OCI-LY1 (cell line): ENCODE measurements at regions not wholly inside any gene's neighbourhood (a gene's known extent, or its start where the extent isn't known, plus 50 kb on each side); places are given as distances from the start of the nearest gene placed in this dataset.
"Not testable (repeated sequence)": the region's sequence is repeated elsewhere in the genome, so short reads cannot be mapped to it uniquely, and the experiment has no call there.

Experiments used
- H2AFZ ChIP-seq: fragments of 200-600 bp; sonication (generic), shearing (Covaris generic); 2 replicates; pipeline ENCODE4 v1.6.0; 2014; ENCODE audit warnings: antibody characterized with exemption, mild to moderate bottlenecking, low read length
- H3F3A ChIP-seq: fragments of 200-600 bp; sonication (generic), shearing (Covaris generic); 2 replicates; pipeline ENCODE4 v1.6.0; 2014; ENCODE audit warnings: mild to moderate bottlenecking, antibody characterized with exemption, low read length, moderate library complexity; ENCODE audit not compliant: insufficient read depth
- H3K27ac ChIP-seq: fragments of 200-600 bp; sonication (generic); 2 replicates; pipeline ENCODE4 v1.5.1; 2014; ENCODE audit warnings: low read length, mixed run types, mild to moderate bottlenecking, low read depth; ENCODE audit not compliant: poor library complexity, severe bottlenecking
- H3K27me3 ChIP-seq: fragments of 200-600 bp; sonication (generic); 2 replicates; pipeline ENCODE4 v1.6.0; 2014; ENCODE audit warnings: antibody characterized with exemption, mild to moderate bottlenecking, low read length, moderate library complexity; ENCODE audit not compliant: insufficient read depth
- H3K36me3 ChIP-seq: fragments of 200-600 bp; sonication (generic); 2 replicates; pipeline ENCODE4 v1.6.1; 2014; ENCODE audit warnings: mild to moderate bottlenecking, antibody characterized with exemption, low read length, moderate library complexity, mixed read lengths; ENCODE audit not compliant: insufficient read depth
- H3K4me1 ChIP-seq: fragments of 200-600 bp; sonication (generic); 2 replicates; pipeline ENCODE4 v1.5.1; 2014; ENCODE audit warnings: mild to moderate bottlenecking, low read length, moderate library complexity; ENCODE audit not compliant: insufficient read depth, severe bottlenecking
- H3K4me2 ChIP-seq: fragments of 200-600 bp; sonication (generic), shearing (Covaris generic); 2 replicates; pipeline ENCODE4 v1.6.1; 2014; ENCODE audit warnings: low read length
- H3K4me3 ChIP-seq: fragments of 200-600 bp; sonication (generic); 2 replicates; pipeline ENCODE4 v1.5.1; 2014; ENCODE audit warnings: low read length, low read depth, mild to moderate bottlenecking, mixed read lengths; ENCODE audit not compliant: poor library complexity, severe bottlenecking
- H3K79me2 ChIP-seq: fragments of 200-600 bp; shearing (Covaris generic); 2 replicates; pipeline ENCODE4 v1.6.1; 2016; ENCODE audit warnings: mixed run types, low read length, mixed read lengths; ENCODE audit not compliant: insufficient read depth
- H3K9ac ChIP-seq: fragments of 200-600 bp; sonication (generic), shearing (Covaris generic); 2 replicates; pipeline ENCODE4 v1.6.1; 2014; ENCODE audit warnings: mild to moderate bottlenecking, low read length, mixed read lengths
- H3K9me2 ChIP-seq: fragments of 200-600 bp; sonication (generic), shearing (Covaris generic); 2 replicates; pipeline ENCODE4 v1.6.1; 2014; ENCODE audit warnings: low read depth, mild to moderate bottlenecking, low read length, mixed read lengths
- H3K9me3 ChIP-seq: fragments of 200-600 bp; shearing (Covaris generic); 2 replicates; pipeline ENCODE4 v1.6.1; 2014; ENCODE audit warnings: low read length, mixed read lengths
- H4K20me1 ChIP-seq: fragments of 200-600 bp; sonication (generic), shearing (Covaris generic); 2 replicates; pipeline ENCODE4 v1.6.0; 2016; ENCODE audit warnings: mild to moderate bottlenecking, low read length; ENCODE audit not compliant: insufficient read depth
- EZH2 ChIP-seq: fragments of 200-600 bp; sonication (generic), shearing (Covaris generic); IDR thresholded peaks from 2 replicates; pipeline ENCODE4 v1.8.0; 2017; ENCODE audit warnings: borderline replicate concordance, mixed run types, mild to moderate bottlenecking, antibody characterized with exemption, low read length, moderate library complexity, mixed read lengths
- TF ChIP-seq, protein P1 (sequence below): fragments of 200-600 bp; sonication (generic), shearing (Covaris generic); IDR thresholded peaks from 2 replicates; pipeline ENCODE4 v1.5.1; 2017; ENCODE audit warnings: mild to moderate bottlenecking, antibody characterized with exemption, low read length, moderate library complexity, mixed read lengths

DNA sequence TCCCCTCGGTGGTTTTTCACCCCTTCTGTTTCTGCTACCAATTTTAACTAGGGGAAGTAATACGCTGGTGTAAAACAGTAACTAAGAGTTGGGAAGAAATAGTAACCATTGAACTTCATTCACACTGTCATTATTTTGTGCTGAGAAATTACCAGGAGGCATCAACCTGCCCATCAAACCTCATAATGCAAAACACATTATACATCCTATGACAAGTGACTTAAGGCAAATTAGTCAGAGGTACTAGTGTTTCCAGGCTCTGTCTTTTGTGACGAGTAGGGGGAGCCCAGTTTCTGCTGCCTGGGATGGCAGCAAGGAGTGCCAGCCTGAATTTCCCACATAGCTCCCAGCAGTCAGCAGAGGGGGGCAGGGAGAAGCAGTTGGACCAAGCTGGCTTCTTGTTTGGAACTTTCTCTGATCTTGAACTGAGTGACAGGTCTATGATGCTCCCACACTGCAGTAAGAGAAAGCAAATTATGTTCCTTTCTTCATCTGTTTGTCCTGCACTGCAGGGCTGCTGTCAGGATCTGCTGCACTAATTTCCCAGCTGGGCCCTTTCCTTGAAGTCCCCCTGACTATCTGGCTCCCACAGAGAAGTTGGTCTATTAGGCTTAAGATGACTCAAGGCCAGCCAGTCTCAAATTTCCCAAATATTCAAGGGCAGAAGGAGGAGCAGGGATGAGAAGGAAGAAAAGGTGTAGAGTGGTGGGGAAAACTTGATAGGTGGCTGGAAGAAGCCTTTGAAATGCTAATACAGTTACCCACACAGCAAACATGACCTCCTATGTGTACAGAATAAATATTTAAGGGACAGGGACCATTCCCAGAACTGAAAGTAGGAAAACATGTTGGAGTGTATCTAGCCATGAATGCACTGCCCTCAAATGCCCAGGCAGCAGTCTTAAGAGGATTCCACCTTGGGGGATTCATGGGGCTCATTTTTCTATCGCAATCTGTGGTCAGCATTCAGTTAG, 322.8 kb downstream of the SEC16B start:
- no peak overlapping the region for H3K4me2 ChIP-seq

DNA sequence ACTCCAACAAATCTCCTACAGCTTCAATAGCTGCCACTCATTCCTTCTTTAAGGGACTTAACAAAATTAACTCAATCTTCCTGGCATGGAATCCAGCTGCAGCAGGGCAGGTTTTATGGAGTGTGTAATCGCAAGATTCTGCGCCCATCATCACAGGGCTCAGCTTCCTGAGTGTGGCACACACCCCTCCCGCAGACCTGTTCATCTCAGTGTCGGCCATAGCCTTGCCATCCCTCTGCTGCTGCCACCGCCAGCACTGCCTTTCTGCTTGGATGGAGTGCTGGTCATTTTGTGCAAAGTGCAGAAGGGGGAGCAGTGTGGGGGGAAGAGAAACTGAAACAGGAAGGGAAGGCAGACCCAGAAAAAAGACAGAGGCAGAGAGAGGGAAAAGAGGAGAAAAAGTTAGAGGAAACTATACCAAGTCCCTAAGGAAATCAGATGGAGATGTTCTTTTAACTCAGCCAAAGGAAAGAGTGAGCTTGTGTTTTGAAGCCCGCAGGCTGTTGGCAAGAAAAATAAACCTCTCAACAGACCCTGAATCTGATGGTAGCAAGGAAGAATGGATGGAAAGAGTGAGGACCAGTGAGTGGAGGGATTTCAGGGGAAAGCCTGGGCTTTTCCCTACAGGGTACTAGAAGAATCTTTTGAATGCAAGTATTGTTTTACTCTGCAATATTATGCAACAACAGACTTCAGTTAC, 324.2 kb downstream of the SEC16B start:
- Histone ChIP-seq H3K4me3 (no peak overlapping the region), H3K27me3 (no peaks in the 10 kb centered on the region), H3K27ac (no peak overlapping the region), H3K36me3 (no peaks in the 10 kb centered on the region), H3K4me2 (no peak overlapping the region), H3K9me2 (no peaks in the 10 kb centered on the region), H3F3A (no peaks in the 10 kb centered on the region), H3K9ac (no peak overlapping the region), H2AFZ (no peak overlapping the region), H3K9me3 (no peaks in the 10 kb centered on the region), H3K79me2 (no peaks in the 10 kb centered on the region), H3K4me1 (no peaks in the 10 kb centered on the region), H4K20me1 (no peaks in the 10 kb centered on the region)
- TF ChIP-seq EZH2, result no peak
- TF ChIP-seq, protein P1, sequence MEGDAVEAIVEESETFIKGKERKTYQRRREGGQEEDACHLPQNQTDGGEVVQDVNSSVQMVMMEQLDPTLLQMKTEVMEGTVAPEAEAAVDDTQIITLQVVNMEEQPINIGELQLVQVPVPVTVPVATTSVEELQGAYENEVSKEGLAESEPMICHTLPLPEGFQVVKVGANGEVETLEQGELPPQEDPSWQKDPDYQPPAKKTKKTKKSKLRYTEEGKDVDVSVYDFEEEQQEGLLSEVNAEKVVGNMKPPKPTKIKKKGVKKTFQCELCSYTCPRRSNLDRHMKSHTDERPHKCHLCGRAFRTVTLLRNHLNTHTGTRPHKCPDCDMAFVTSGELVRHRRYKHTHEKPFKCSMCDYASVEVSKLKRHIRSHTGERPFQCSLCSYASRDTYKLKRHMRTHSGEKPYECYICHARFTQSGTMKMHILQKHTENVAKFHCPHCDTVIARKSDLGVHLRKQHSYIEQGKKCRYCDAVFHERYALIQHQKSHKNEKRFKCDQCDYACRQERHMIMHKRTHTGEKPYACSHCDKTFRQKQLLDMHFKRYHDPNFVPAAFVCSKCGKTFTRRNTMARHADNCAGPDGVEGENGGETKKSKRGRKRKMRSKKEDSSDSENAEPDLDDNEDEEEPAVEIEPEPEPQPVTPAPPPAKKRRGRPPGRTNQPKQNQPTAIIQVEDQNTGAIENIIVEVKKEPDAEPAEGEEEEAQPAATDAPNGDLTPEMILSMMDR, result no peak

More for the DNA sequence above, 322.8 kb downstream of the SEC16B start:
- TF ChIP-seq EZH2, result no peak
- TF ChIP-seq, protein P1, result no peak
- no peaks in the 10 kb centered on the region for H3K9me2 ChIP-seq
- no peaks in the 10 kb centered on the region for H3K9me3 ChIP-seq
- H3F3A ChIP-seq, result no peaks in the 10 kb centered on the region
- no peaks in the 10 kb centered on the region for H3K27me3 ChIP-seq
- no peaks in the 10 kb centered on the region for H3K4me1 ChIP-seq
- H3K4me3 ChIP-seq, result no peak overlapping the region
- H3K79me2 ChIP-seq, result no peaks in the 10 kb centered on the region
- no peak overlapping the region for H3K27ac ChIP-seq
- no peak overlapping the region for H3K9ac ChIP-seq
- H2AFZ ChIP-seq, result no peak overlapping the region
- no peaks in the 10 kb centered on the region for H4K20me1 ChIP-seq
- no peaks in the 10 kb centered on the region for H3K36me3 ChIP-seq

DNA sequence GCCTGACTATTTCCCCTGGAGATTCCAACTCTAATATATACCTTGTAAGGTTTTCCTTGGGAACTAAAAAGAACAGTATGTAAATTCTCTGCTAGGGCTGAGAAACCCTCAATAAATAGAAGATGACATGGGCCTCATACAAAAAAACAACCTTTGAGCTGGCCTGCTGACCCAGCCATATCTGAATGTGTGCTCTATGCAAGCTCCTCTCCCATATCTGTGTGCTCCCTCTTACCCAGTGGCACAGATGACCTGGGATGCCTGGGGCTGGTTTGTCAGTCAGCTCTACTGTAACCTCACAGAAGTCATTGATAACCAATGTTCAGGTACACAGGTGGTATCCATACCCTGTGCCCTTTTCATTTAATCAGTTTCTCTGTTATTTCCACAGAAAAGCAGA, 329.2 kb downstream of the SEC16B start:
- no peak for TF ChIP-seq EZH2
- TF ChIP-seq, protein P1, result no peak
- Histone ChIP-seq H2AFZ (no peak overlapping the region), H3K27ac (no peak overlapping the region), H3K9me2 (no peaks in the 10 kb centered on the region), H3K4me3 (no peak overlapping the region), H3K36me3 (no peaks in the 10 kb centered on the region), H3K4me1 (no peaks in the 10 kb centered on the region), H3K79me2 (no peaks in the 10 kb centered on the region), H3F3A (no peaks in the 10 kb centered on the region), H4K20me1 (no peaks in the 10 kb centered on the region), H3K27me3 (no peaks in the 10 kb centered on the region), H3K9me3 (no peaks in the 10 kb centered on the region), H3K9ac (no peak overlapping the region), H3K4me2 (no peak overlapping the region)

DNA sequence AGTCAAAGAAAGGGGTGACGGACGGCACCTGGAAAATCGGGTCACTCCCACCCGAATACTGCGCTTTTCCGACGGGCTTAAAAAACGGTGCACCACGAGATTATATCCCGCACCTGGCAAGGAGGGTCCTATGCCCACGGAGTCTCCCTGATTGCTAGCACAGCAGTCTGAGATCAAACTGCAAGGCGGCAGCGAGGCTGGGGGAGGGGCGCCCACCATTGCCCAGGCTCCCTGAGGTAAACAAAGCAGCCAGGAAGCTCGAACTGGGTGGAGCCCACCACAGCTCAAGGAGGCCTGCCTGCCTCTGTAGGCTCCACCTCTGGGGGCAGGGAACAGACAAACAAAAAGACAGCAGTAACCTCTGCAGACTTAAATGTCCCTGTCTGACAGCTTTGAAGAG, 335.7 kb downstream of the SEC16B start:
- H3K4me2 ChIP-seq, H3K4me1 ChIP-seq, H3K9me2 ChIP-seq, H3K36me3 ChIP-seq, H3K27ac ChIP-seq, H3K27me3 ChIP-seq, H3K79me2 ChIP-seq, H4K20me1 ChIP-seq, H3K9ac ChIP-seq, H3K4me3 ChIP-seq, H3F3A ChIP-seq, H3K9me3 ChIP-seq, H2AFZ ChIP-seq: not testable (repeated sequence)
